Ishikawa (cell line): ENCODE measurements at regions not wholly inside any gene's neighbourhood (a gene's known extent, or its start where the extent isn't known, plus 50 kb on each side); places are given as distances from the start of the nearest gene placed in this dataset.

Source experiments
- CEBPB ChIP-seq: IDR thresholded peaks from 2 replicates; pipeline ENCODE4 v1.6.1; 2012
- CREB1 ChIP-seq: IDR thresholded peaks from 2 replicates; pipeline ENCODE4 v1.6.1; 2012; ENCODE audit warnings: low read depth
- EGR1 ChIP-seq: IDR thresholded peaks from 2 replicates; pipeline ENCODE4 v1.6.1; 2012
- EP300 ChIP-seq: IDR thresholded peaks from 2 replicates; pipeline ENCODE4 v1.6.1; 2012; ENCODE audit warnings: borderline replicate concordance
- FOXM1 ChIP-seq: IDR thresholded peaks from 2 replicates; pipeline ENCODE4 v1.6.1; 2012; ENCODE audit warnings: low read depth, borderline replicate concordance
- MAX ChIP-seq: IDR thresholded peaks from 2 replicates; pipeline ENCODE4 v1.6.1; 2012
- NFIC ChIP-seq: IDR thresholded peaks from 2 replicates; pipeline ENCODE4 v1.6.1; 2012
- RAD21 ChIP-seq: IDR thresholded peaks from 2 replicates; pipeline ENCODE4 v1.6.1; 2012; ENCODE audit warnings: low read depth
- REST ChIP-seq: IDR thresholded peaks from 2 replicates; pipeline ENCODE4 v1.6.1; 2012; ENCODE audit warnings: low read depth, mild to moderate bottlenecking
- TAF1 ChIP-seq: IDR thresholded peaks from 2 replicates; pipeline ENCODE4 v1.6.1; 2012; ENCODE audit warnings: low read depth, mild to moderate bottlenecking
- TEAD4 ChIP-seq: IDR thresholded peaks from 2 replicates; pipeline ENCODE4 v1.6.1; 2012
- USF1 ChIP-seq: IDR thresholded peaks from 2 replicates; pipeline ENCODE4 v1.6.1; 2012
- YY1 ChIP-seq: IDR thresholded peaks from 2 replicates; pipeline ENCODE4 v1.6.1; 2012; ENCODE audit warnings: low read depth
- ZBTB7A ChIP-seq: IDR thresholded peaks from 2 replicates; pipeline ENCODE4 v1.6.1; 2012; ENCODE audit warnings: low read depth

GRCh38 chr5:17995997-17996396, 361.7 kb downstream of the TAF11L14 start:
- TF ChIP-seq TAF1 (no peak), REST (no peak), FOXM1 (no peak), TEAD4 (no peak), MAX (no peak), NFIC (no peak), YY1 (no peak), CREB1 (no peak), USF1 (no peak), CEBPB (no peak), ZBTB7A (no peak), EP300 (no peak), EGR1 (no peak), RAD21 (no peak)
